OCI-LY1 (cell line): ENCODE measurements at regions not wholly inside any gene's neighbourhood (a gene's known extent, or its start where the extent isn't known, plus 50 kb on each side); places are given as distances from the start of the nearest gene placed in this dataset.

ENCODE experiments used
- EZH2 ChIP-seq: fragments of 200-600 bp; sonication (generic), shearing (Covaris generic); IDR thresholded peaks from 2 replicates; pipeline ENCODE4 v1.8.0; 2017; ENCODE audit warnings: borderline replicate concordance, mixed run types, mild to moderate bottlenecking, antibody characterized with exemption, low read length, moderate library complexity, mixed read lengths
- TF ChIP-seq, protein P1 (sequence below): fragments of 200-600 bp; sonication (generic), shearing (Covaris generic); IDR thresholded peaks from 2 replicates; pipeline ENCODE4 v1.5.1; 2017; ENCODE audit warnings: mild to moderate bottlenecking, antibody characterized with exemption, low read length, moderate library complexity, mixed read lengths

DNA sequence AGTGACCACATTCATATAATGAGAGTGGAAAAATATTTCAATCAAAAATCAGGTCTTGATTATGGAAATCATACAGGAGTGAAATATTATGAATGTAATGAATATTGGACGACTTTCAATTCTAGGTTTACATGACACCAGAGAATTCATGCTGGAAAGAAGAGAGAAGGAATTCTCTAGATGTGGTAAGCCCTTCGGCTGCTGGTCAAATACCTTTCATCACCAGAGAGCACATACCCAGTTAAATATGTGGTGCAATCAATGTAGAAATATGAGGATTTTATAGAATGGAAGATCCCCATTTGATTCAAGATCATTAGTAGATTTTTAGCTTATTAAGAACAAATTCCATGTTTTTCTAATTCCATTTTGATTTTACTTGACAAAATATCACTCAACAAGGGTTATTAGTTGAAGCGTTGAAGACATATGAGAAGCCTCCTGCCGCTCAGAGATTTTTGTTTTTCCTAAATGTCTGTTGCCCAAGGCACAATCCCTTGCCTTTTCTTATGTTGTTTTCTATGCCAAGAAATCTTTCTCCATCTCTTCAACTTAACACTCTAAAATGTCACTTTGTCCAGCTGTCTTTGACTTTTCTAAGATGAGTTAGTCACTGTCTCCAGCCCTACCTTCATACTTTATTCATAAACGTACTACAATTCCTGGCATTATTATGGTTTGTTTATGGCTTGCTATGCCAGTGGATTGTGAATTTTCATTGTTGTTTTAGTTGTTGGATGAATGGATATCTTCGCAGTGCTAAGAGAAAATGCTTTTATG, 72.8 kb upstream of the ZDHHC17 start:
- TF ChIP-seq, protein P1, sequence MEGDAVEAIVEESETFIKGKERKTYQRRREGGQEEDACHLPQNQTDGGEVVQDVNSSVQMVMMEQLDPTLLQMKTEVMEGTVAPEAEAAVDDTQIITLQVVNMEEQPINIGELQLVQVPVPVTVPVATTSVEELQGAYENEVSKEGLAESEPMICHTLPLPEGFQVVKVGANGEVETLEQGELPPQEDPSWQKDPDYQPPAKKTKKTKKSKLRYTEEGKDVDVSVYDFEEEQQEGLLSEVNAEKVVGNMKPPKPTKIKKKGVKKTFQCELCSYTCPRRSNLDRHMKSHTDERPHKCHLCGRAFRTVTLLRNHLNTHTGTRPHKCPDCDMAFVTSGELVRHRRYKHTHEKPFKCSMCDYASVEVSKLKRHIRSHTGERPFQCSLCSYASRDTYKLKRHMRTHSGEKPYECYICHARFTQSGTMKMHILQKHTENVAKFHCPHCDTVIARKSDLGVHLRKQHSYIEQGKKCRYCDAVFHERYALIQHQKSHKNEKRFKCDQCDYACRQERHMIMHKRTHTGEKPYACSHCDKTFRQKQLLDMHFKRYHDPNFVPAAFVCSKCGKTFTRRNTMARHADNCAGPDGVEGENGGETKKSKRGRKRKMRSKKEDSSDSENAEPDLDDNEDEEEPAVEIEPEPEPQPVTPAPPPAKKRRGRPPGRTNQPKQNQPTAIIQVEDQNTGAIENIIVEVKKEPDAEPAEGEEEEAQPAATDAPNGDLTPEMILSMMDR, result no peak
- TF ChIP-seq EZH2, result no peak
